Astrocyte of the spinal cord (primary cell): ENCODE measurements at regions not wholly inside any gene's neighbourhood (a gene's known extent, or its start where the extent isn't known, plus 50 kb on each side); places are given as distances from the start of the nearest gene placed in this dataset.
A peak's percentile ranks its signal among the peaks of the same experiment; 100 is the strongest.
"Not testable (repeated sequence)": the region's sequence is repeated elsewhere in the genome, so short reads cannot be mapped to it uniquely, and the experiment has no call there.

Source experiments
- DNase-seq: peaks from one replicate; pipeline ENCODE4 v3.0.0; 2011; ENCODE audit warnings: low read depth, low spot score
- H3K4me3 ChIP-seq: 2 replicates; pipeline ENCODE4 v1.5.1; 2011; ENCODE audit warnings: low read depth, mild to moderate bottlenecking, low read length, moderate library complexity
- CTCF ChIP-seq: IDR thresholded peaks from 2 replicates; pipeline ENCODE4 v1.5.1; 2012; ENCODE audit warnings: low read depth, mild to moderate bottlenecking, low read length, inconsistent platforms
- in situ Hi-C: cut with HindIII; loops from 2 replicates; pipeline ENCODE4 v1.10.0; 2017; ENCODE audit warnings: low sequenced_read_pairs

DNA sequence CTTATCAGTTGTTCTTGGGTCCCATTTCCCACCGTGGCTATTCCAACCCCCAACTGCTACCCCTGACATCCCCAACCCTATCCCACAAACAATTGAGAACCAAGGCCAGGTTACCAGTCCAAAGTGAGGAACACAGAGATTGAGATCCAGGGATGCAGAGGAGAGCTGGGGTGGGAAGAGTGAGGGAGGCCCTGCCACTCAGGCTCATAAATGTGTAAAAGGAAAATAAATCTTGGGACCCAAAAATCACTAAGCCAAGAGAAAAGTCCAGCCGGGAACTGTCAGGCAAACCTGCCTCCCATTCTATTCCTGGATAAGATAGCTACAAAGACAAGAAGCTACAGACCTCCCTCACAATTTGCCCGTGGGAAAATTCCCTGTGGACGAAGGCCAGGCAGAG, 101.1 kb upstream of the DLG1 start:
- no peak for DNase-seq
- H3K4me3 ChIP-seq = no peak overlapping the region
- in situ Hi-C loops = no loop called here
- no peak for TF ChIP-seq CTCF

DNA sequence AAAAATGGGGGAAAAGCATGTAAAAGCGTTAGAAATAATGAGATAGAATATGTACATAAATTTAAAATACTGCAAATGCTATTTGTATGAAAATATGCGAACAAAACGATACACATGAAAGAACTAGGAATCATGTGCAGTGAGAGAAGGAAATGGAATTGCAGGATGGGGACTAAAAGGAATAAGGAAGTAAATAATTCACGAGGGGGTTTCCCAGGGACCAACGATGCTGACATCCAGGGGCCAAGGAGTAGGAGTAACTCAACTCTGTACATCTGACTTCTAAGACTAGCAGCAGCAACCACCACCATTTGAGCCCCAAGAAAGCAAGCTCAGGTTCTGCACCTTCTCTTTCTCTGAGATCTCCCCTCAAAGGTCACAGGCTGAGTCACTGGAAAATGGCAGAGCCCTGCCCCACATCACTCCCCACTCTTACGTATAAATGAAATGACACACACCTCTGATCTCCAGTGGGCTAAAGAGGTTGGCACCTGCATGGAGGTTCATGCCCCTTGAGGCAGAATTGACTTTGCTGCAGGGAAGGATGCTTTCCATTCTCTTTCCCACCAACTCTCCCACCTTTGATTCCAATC, 100.0 kb upstream of the DLG1 start:
- no peak overlapping the region for H3K4me3 ChIP-seq
- DNase-seq = no peak
- no peak for TF ChIP-seq CTCF
- in situ Hi-C loops = no loop called here

DNA sequence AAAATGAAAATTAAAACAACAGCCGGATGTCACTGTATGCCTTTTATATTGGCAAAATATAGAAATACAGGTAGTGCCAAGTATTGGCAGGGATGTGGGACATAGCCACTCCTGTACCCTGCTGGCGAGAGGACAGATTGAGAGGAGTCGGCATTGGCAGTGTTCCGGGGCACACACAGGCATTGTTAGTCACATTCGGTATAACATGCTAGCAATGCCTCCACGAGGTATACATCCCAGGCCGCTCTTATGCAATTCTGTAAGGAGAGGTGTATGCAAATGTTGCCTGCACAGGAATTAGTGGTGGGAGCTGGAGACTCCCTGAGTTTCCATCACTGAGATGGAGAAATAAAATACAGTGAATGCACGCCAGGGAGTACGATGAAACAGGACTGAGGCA, 99.4 kb upstream of the DLG1 start:
- in situ Hi-C loops = no loop called here
- TF ChIP-seq CTCF = no peak
- no peak for DNase-seq
- no peak overlapping the region for H3K4me3 ChIP-seq

DNA sequence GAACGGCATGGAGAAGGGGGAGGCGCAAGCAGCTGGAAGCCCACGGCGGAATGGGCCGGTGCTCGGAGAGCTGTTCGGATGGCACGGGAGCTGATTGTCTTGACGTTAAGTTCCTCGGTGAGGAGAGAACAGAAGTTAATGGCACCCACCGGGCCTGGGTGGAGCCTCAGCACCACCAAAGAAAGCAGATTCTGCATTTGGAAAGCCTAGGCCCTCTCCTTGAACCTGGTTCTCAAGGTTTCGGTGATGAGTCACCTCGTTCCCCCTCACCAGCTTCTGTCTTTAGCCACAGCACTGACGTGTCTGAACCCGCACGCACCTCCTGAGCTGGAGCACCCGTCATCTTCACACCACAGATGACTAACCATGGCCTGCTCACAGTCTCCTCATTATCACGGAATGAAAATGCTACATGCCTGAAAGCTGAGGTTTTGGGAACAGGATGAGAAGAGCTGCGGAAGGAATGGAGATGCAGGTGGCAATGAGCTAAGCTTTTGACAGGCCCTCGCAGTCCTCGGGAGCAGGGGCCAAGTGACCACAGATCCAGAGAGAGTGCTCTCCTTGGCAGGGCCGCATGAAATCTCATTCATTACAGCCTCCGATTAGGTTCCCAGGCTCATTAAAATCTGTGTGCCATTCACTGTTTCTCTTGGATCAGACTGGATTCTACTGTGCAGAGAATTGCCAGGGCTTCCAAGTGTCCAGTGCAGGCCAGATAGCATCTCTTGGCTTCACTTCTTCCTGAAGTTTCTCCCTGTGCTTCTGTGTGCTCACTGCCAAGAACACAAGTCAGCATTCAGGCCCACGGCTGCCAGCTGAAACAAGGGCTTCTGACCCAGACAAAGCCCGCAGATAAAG, 96.3 kb upstream of the DLG1 start:
- H3K4me3 ChIP-seq = no peak overlapping the region
- TF ChIP-seq CTCF = no peak
- DNase-seq = peak; percentile 100
- in situ Hi-C loops = no loop called here

- in situ Hi-C loops, H3K4me3 ChIP-seq, DNase-seq: not testable (repeated sequence)
These were observed 95.7 kb upstream of the DLG1 start for GRCh38 chr3:197394126-197394463.

- in situ Hi-C loops = no loop called here
- DNase-seq = no peak
- H3K4me3 ChIP-seq = no peak overlapping the region
- TF ChIP-seq CTCF = no peak
These were observed 95.3 kb upstream of the DLG1 start for GRCh38 chr3:197393711-197394110.

- DNase-seq = no peak
- H3K4me3 ChIP-seq = no peak overlapping the region
- in situ Hi-C loops = no loop called here
- TF ChIP-seq CTCF = no peak
These were observed 94.5 kb upstream of the DLG1 start for GRCh38 chr3:197392961-197393360.
